GM12878 (cell line): ENCODE measurements at regions not wholly inside any gene's neighbourhood (a gene's known extent, or its start where the extent isn't known, plus 50 kb on each side); places are given as distances from the start of the nearest gene placed in this dataset.
A peak's percentile ranks its signal among the peaks of the same experiment; 100 is the strongest.

ENCODE experiments used
- ATAC-seq: fragments of 200-7000 bp; cut with Tn5 transposase; 3 replicates; pipeline ENCODE4 v1.9.1; 2020; ENCODE audit warnings: mild to moderate bottlenecking, moderate library complexity
- BruUV-seq: library from RNA; stranded (reverse); fragments of 400-500 nt; replicated peaks from 2 replicates; lab custom pipeline; 2021; lab: Mats Ljungman, UMichigan
- CTCF ChIA-PET: fragments of 300-600 bp; sonication (Branson Sonifier 250); formaldehyde crosslinking; extraction: SDS; loops from one replicate; lab custom pipeline; 2021; ENCODE audit warnings: inconsistent platforms; lab: Yijun Ruan, JAX
- POLR2A ChIA-PET: fragments of 350-600 bp; formaldehyde crosslinking; extraction: SDS; loops from one replicate; lab custom pipeline; 2021; ENCODE audit warnings: inconsistent platforms; lab: Charles Lee
- RAD21 ChIA-PET: fragments of 300-600 bp; sonication (Branson Sonifier 250); formaldehyde crosslinking; loops from one replicate; lab custom pipeline; 2023; ENCODE audit warnings: antibody characterized with exemption; ENCODE audit not compliant: unreplicated experiment; lab: Charles Lee
- SMC1A ChIA-PET: fragments of 300-600 bp; sonication (Branson Sonifier 250); formaldehyde crosslinking; loops from one replicate; lab custom pipeline; 2023; ENCODE audit not compliant: unreplicated experiment, uncharacterized antibody; lab: Charles Lee
- DNase-seq: peaks from one replicate; pipeline ENCODE4 v3.0.0-alpha.2; 2011; ENCODE audit warnings: low read depth, low spot score
- FAIRE-seq: peaks from 3 replicates; lab custom pipeline; 2011; peaks lifted over from hg19 to GRCh38; lab: Jason Lieb, UNC
- H2AFZ ChIP-seq: 2 replicates; pipeline ENCODE4 v1.6.0; 2011; ENCODE audit warnings: low read depth, low read length, control low read depth; ENCODE audit not compliant: control insufficient read depth
- H3K27ac ChIP-seq: 2 replicates; pipeline ENCODE4 v1.5.1; 2011; ENCODE audit warnings: control low read depth; ENCODE audit not compliant: control insufficient read depth, insufficient read depth
- H3K27me3 ChIP-seq, 2 experiments: replicated peaks in 1 of 2; 2 replicates each; pipeline versions ENCODE4 v1.6.0 to v1.6.1; 2011; ENCODE audit warnings: low read length in 1 of 2; ENCODE audit not compliant: control insufficient read depth in 2 of 2, insufficient read depth in 2 of 2
- H3K36me3 ChIP-seq, 2 experiments: 2 replicates each; pipeline ENCODE4 v1.5.1; 2011; ENCODE audit warnings: low read length in 1 of 2; ENCODE audit not compliant: control insufficient read depth in 2 of 2, insufficient read depth in 2 of 2
- H3K4me1 ChIP-seq: 2 replicates; pipeline ENCODE4 v1.6.1; 2011; ENCODE audit warnings: mild to moderate bottlenecking, low read length, moderate library complexity, mixed read lengths; ENCODE audit not compliant: control insufficient read depth, insufficient read depth
- H3K4me2 ChIP-seq: 2 replicates; pipeline ENCODE4 v1.6.0; 2011; ENCODE audit warnings: control low read depth; ENCODE audit not compliant: control insufficient read depth, insufficient read depth
- H3K4me3 ChIP-seq: fragments of 200-600 bp; sonication (generic); 2 replicates; pipeline ENCODE4 v1.5.1; 2016
- H3K79me2 ChIP-seq: 2 replicates; pipeline ENCODE4 v1.6.0; 2011; ENCODE audit warnings: low read length; ENCODE audit not compliant: control insufficient read depth, insufficient read depth
- H3K9ac ChIP-seq: 2 replicates; pipeline ENCODE4 v1.8.0; 2011; ENCODE audit warnings: low read length, control low read depth, mixed read lengths; ENCODE audit not compliant: control insufficient read depth, insufficient read depth
- H3K9me3 ChIP-seq: replicated peaks from 3 replicates; pipeline ENCODE4 v1.5.1; 2011; ENCODE audit warnings: mild to moderate bottlenecking, low read length; ENCODE audit not compliant: control insufficient read depth, insufficient read depth
- H4K20me1 ChIP-seq: 2 replicates; pipeline ENCODE4 v1.6.0; 2011; ENCODE audit not compliant: control insufficient read depth, insufficient read depth
- ASH2L ChIP-seq: fragments of 300-600, 200-600 bp; sonication (generic); IDR thresholded peaks from 2 replicates; pipeline ENCODE4 v1.6.1; 2017; ENCODE audit warnings: low read depth, mild to moderate bottlenecking, borderline replicate concordance
- ATF7 ChIP-seq: fragments of 450-650 bp; IDR thresholded peaks from 2 replicates; pipeline ENCODE4 v1.6.1; 2016; ENCODE audit warnings: low read depth, mild to moderate bottlenecking
- BACH1 ChIP-seq: fragments of 450-650 bp; IDR thresholded peaks from 2 replicates; pipeline ENCODE4 v1.6.1; 2017; ENCODE audit warnings: mild to moderate bottlenecking, borderline replicate concordance
- BHLHE40 ChIP-seq, 2 experiments: fragments of 450-650 bp in 1 of 2; IDR thresholded peaks; 2 replicates each; pipeline ENCODE4 v1.6.1; 2011 to 2017; ENCODE audit warnings: low read depth in 2 of 2, borderline replicate concordance in 1 of 2, improper control_type of control experiment in 1 of 2, low read length in 1 of 2, mild to moderate bottlenecking in 1 of 2
- CBX5 ChIP-seq: sonication (generic); IDR thresholded peaks from 2 replicates; pipeline ENCODE4 v1.6.1; 2016; ENCODE audit warnings: low read depth, moderate library complexity, mild to moderate bottlenecking, inconsistent platforms
- CEBPB ChIP-seq, 2 experiments: fragments of 150-350 bp in 1 of 2; IDR thresholded peaks; 2 replicates each; pipeline ENCODE4 v1.6.1; 2012 to 2014; ENCODE audit warnings: low read depth in 2 of 2, low read length in 2 of 2, borderline replicate concordance in 1 of 2, inconsistent platforms in 1 of 2
- CEBPZ ChIP-seq: fragments of 150-350 bp; IDR thresholded peaks from 2 replicates; pipeline ENCODE4 v1.6.1; 2016; ENCODE audit warnings: low read depth, low read length
- CREM ChIP-seq: IDR thresholded peaks from 2 replicates; pipeline ENCODE4 v1.6.1; 2014; ENCODE audit warnings: antibody characterized with exemption, low read depth
- HDGF ChIP-seq: fragments of 450-650 bp; IDR thresholded peaks from 2 replicates; pipeline ENCODE4 v1.6.1; 2016; ENCODE audit warnings: antibody characterized with exemption
- IKZF2 ChIP-seq, 2 experiments: fragments of 450-650 bp; IDR thresholded peaks; 2 replicates each; pipeline ENCODE4 v1.6.1; 2017; ENCODE audit warnings: mild to moderate bottlenecking in 2 of 2, moderate library complexity in 2 of 2
- MEF2B ChIP-seq: fragments of 450-650 bp; IDR thresholded peaks from 2 replicates; pipeline ENCODE4 v1.6.1; 2018; ENCODE audit warnings: mild to moderate bottlenecking, moderate library complexity; ENCODE audit not compliant: partially characterized antibody, poor library complexity, severe bottlenecking
- NFYA ChIP-seq: IDR thresholded peaks from 2 replicates; pipeline ENCODE4 v1.6.1; 2011; ENCODE audit warnings: low read depth, mild to moderate bottlenecking, low read length, improper control_type of control experiment, borderline replicate concordance
- NFYB ChIP-seq: IDR thresholded peaks from 2 replicates; pipeline ENCODE4 v1.6.1; 2011; ENCODE audit warnings: low read depth, mild to moderate bottlenecking, low read length, improper control_type of control experiment, moderate library complexity; ENCODE audit not compliant: insufficient read depth
- NR2F1 ChIP-seq: fragments of 450-650 bp; conservative IDR thresholded peaks from 2 replicates; pipeline ENCODE4 v1.6.1; 2017; ENCODE audit warnings: mild to moderate bottlenecking
- PKNOX1 ChIP-seq: fragments of 450-650 bp; IDR thresholded peaks from 2 replicates; pipeline ENCODE4 v1.6.1; 2016; ENCODE audit warnings: mild to moderate bottlenecking
- RELA ChIP-seq: fragments of 450-650 bp; IDR thresholded peaks from 2 replicates; pipeline ENCODE4 v1.8.0; 2014; ENCODE audit warnings: borderline replicate concordance; ENCODE audit not compliant: partially characterized antibody
- SIN3A ChIP-seq: IDR thresholded peaks from 2 replicates; pipeline ENCODE4 v1.6.1; 2012; ENCODE audit warnings: low read depth, low read length, improper control_type of control experiment
- SMAD1 ChIP-seq: fragments of 450-650 bp; IDR thresholded peaks from 2 replicates; pipeline ENCODE4 v1.6.1; 2018; ENCODE audit warnings: mild to moderate bottlenecking, low read depth; ENCODE audit not compliant: partially characterized antibody
- ZNF24 ChIP-seq: fragments of 450-650 bp; IDR thresholded peaks from 2 replicates; pipeline ENCODE4 v1.6.1; 2017; ENCODE audit warnings: antibody characterized with exemption, mild to moderate bottlenecking
- ZNF274 ChIP-seq: IDR thresholded peaks from one replicate; pipeline ENCODE4 v1.8.0; 2011; ENCODE audit not compliant: insufficient read length, insufficient read depth
- ZZZ3 ChIP-seq: IDR thresholded peaks from 2 replicates; pipeline ENCODE4 v1.6.1; 2011; ENCODE audit warnings: low read depth; ENCODE audit not compliant: control insufficient read depth, insufficient read length
- WGBS: methylation state at CpG from one replicate; pipeline ENCODE4 v1.1.6; 2016; ENCODE audit warnings: low lambda C conversion rate; ENCODE audit not compliant: insufficient replicate concordance, insufficient coverage; ENCODE audit errors: missing lambda C conversion rate; 5-methylcytosine and 5-hydroxymethylcytosine counted together
- in situ Hi-C: fragments of 300-500 bp; cut with MboI; formaldehyde crosslinking; loops from 9 replicates; pipeline ENCODE4 v1.14.3; 2018; ENCODE audit warnings: mixed read lengths
- intact Hi-C: fragments of 100-400 bp; cut with micrococcal nuclease; formaldehyde crosslinking; loops from one replicate; pipeline ENCODE4 v1.14.2; 2022; ENCODE audit not compliant: unreplicated experiment

DNA sequence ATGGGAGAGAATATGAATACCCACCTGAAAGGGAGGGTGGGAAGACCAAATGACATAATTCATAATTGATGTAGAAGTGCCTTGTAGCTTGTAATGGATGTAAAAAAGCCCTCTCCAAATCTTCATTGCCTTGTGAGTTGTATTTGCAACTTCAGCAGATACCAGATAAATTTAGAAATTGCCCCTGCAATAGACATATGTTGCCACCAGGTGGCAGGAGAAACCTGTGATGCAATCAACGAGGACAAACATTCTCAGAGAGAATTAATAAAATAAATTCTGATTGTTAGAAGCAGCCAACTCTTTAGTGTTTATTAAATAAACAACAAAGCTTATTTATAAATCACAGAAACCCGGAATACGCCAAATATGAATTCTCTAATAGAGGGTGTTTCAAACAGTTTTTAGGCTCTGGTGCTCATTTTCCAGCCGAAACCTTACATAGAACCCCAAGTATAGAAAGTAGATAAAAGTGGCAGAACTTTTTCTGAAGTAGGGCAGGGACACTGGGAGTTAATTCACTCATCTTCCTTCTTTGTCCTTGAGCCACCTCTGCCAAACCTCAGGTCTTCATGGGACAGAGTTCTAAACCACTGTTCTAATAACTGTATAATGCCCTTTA lies 147.8 kb downstream of the TMEM38B start:
- intact Hi-C loops (loop anchor here (1.0 kb wide), 2 partner anchors 39 to 1330 kb away; no protein-coding TSS in a partner anchor), in situ Hi-C loops (loop anchor here (10.0 kb wide), 1 partner anchor 1333 kb away; no protein-coding TSS in a partner anchor)
- no peak overlapping the region for H3K4me2 ChIP-seq
- H3K9me3 ChIP-seq: no peaks in the 10 kb centered on the region
- no peak overlapping the region for H2AFZ ChIP-seq
- no TSS peak for BruUV-seq
- H3K4me1 ChIP-seq: no peaks in the 10 kb centered on the region
- ChIA-PET SMC1A (interaction anchor here (0.5 to 6.7 kb wide), 17 partner anchors 9 to 1499 kb away, joined by 3 to 68 read pairs (median 4); no protein-coding TSS in a partner anchor), CTCF (interaction anchor here (0.7 to 7.7 kb wide), 27 partner anchors 9 to 1499 kb away, joined by 3 to 204 read pairs (median 3); no protein-coding TSS in a partner anchor), RAD21 (interaction anchor here (0.7 to 4.1 kb wide), 6 partner anchors 22 to 1499 kb away, joined by 3 to 35 read pairs (median 4); no protein-coding TSS in a partner anchor), POLR2A (no interaction called here)
- no peaks in the 10 kb centered on the region for H3K79me2 ChIP-seq
- no peaks in the 10 kb centered on the region for H4K20me1 ChIP-seq
- H3K36me3 ChIP-seq: no peaks in the 10 kb centered on the region
- no peak overlapping the region for H3K9ac ChIP-seq
- DNase-seq (peak; percentile 3), FAIRE-seq (no peak), ATAC-seq (0 out of 3 replicates have a peak, but pooled peaks have one; percentile 36)
- H3K27me3 ChIP-seq: no peaks in the 10 kb centered on the region
- WGBS: 15% methylated on average over 4 of the region's 4 CpGs
- no peak overlapping the region for H3K4me3 ChIP-seq
- no peak overlapping the region for H3K27ac ChIP-seq
- no peak for TF ChIP-seq CREM
- no peak for TF ChIP-seq ZNF24
- TF ChIP-seq SIN3A: no peak
- no peak for TF ChIP-seq ASH2L
- TF ChIP-seq IKZF2 (IDR thresholded peaks at IDR 0.05): no peak
- no peak for TF ChIP-seq ZZZ3
- no peak for TF ChIP-seq NR2F1
- peak in 1 of 2 experiments; percentile 57; a peak in 1 of 4 replicates for TF ChIP-seq CEBPB (IDR thresholded peaks at IDR 0.05; ENCODE audit: borderline replicate concordance in 1 of 2, low read depth in 2 of 2, low read length in 2 of 2)
- no peak for TF ChIP-seq HDGF
- no peak for TF ChIP-seq ZNF274
- TF ChIP-seq PKNOX1: no peak
- no peak for TF ChIP-seq NFYA
- TF ChIP-seq MEF2B: no peak
- no peak for TF ChIP-seq SMAD1
- no peak for TF ChIP-seq CEBPZ
- no peak for TF ChIP-seq NFYB
- TF ChIP-seq ATF7: no peak
- TF ChIP-seq RELA: no peak
- TF ChIP-seq BACH1: no peak
- no peak for TF ChIP-seq CBX5
- TF ChIP-seq BHLHE40 (IDR thresholded peaks at IDR 0.05; ENCODE audit: borderline replicate concordance in 1 of 2, low read depth in 2 of 2, low read length in 1 of 2): no peak
